GM19463 (cell line): ENCODE measurements at regions not wholly inside any gene's neighbourhood (a gene's known extent, or its start where the extent isn't known, plus 50 kb on each side); places are given as distances from the start of the nearest gene placed in this dataset.

Experiments
- ATAC-seq: cut with Tn5 transposase; IDR thresholded peaks from one replicate; pipeline ENCODE4 v1.9.1; 2021; ENCODE audit warnings: mild to moderate bottlenecking, moderate library complexity; ENCODE audit not compliant: unreplicated experiment

DNA sequence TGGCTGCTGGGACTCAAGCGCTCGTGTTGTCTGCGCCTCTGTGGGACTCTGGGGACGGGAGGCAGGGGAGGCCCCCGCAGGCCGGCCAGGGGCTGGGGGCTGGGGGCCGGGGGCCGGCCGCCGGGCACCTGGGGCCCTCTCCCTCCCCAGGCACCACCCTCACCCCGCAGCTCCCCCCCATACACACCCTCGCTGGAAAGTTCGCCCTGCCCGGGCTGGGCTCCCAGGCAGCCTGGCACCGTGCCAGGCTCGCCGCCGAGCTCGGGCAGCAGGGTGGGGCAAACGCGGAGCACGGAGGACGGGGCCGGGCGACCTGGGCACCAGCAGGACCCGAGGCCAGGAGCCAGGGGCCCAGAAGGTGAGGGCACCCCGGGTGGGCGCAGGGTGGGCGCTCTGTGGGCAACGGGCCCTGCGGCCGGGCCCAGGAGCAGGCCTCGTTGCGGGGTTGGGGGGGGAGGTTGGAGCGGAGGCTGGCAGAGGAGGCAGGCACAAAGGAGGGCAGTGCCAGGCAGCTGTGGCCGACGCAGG is 76.7 kb upstream of the WNT7B start:
- no peak for ATAC-seq

DNA sequence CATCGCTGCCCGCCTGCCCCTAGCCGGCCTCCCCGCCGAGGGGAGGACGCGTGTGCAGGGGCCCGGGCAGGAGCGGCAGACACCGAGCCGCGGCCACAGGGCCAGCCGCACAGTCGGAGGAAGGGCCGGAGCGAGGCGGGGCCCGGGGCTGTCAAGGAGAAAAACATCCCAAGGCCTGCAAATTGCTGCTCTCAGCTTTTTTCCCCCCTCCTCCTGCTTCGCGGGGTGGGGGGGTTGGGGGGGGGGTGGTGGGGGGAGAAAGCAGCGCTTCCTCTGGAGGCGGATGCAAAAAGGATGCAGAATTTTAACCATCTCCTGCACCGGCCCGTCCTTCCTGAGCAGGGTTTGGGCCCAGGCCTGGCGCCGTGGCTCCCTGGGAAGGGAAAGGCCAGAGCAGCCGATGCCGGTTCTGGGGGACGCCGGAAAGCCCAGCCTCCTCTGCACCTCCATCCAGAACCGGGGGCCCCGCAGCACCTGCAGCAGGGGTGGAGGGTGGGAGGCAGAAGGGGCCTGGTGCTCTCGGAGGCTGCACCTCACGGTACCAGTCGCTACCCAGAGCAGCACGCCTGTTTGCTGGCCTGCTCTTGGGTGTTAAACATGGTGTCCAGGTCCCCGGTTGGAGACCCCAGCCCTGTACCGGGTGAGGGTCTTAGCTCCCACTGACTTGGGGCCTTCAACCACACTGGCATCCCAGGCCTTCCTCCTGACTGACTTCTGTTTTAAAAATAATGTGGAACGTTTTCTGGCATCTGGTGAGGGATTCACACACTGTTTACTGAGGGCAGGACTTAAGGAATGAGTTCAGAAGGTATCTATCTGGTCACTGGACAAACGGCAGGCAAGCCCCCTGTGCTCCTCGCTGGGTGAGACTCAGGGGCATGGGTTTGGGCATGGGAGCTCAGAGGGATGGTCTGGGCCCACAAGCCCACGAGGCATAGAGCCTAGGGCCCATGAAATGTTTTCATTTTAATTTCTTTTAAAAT is 77.4 kb upstream of the WNT7B start:
- ATAC-seq: no peak

DNA sequence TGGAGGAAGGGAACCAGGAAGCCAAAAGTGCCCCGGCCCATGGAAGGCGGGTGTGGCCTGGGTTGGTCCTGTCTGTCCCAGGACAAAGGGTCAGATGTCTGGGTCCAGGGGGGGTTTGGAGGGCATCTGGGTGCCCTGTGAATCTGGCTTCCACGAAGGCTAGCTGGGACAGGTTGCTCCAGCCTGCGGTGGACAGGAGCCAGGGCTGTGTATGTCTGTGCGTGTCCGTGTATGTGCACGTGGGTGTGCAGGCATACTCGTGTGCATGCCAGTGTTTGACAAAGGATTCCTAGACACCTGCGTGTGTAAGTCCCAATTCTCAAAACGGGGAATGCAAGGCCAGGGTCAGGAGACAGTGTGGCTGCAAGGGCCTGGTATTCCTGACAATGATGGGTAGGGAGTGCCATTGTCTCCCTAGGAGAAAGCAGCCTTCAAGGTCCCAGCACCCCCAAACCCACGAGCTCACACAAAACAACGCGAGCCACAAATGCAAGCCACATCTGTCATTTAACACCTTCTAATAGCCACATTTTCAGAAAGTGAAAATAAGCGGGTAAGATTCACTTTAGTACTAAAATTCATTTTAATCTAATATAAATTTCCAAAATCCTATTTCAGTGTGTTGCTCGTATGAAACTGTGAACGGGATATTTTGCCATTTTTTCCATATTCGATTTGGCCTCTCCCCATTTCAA is 78.4 kb upstream of the WNT7B start:
- no peak for ATAC-seq

DNA sequence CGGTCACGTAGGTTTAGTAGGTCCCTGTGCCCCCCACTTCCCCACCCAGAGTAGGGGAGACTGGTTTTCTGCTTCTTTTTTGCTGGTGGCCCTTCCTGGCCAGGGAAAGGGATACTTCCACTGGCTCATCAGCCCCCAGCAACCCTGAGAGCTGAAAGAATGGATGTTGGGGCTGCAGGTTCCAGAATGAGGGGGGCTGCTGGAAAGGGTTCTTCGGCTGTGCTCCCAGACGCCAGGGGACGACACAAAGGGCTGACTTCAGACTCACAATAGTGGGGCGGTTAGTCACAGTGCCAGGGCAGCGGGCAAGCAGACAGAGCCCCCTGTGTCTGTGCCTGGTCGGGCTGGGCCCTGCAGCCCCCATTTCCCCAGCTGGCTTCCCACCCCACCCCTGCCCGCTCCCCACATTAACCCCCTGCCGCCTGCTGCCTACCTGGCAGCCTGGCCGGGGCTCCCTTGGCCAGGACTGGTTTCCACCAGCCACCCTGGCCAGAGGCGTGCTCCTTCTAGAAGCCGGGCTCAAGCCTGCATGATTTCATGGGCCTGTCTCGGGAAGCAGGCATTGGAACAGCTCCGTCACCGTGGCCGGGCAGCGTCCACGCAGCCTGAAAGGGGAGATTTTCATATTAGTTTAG is 79.1 kb upstream of the WNT7B start:
- ATAC-seq: no peak

DNA sequence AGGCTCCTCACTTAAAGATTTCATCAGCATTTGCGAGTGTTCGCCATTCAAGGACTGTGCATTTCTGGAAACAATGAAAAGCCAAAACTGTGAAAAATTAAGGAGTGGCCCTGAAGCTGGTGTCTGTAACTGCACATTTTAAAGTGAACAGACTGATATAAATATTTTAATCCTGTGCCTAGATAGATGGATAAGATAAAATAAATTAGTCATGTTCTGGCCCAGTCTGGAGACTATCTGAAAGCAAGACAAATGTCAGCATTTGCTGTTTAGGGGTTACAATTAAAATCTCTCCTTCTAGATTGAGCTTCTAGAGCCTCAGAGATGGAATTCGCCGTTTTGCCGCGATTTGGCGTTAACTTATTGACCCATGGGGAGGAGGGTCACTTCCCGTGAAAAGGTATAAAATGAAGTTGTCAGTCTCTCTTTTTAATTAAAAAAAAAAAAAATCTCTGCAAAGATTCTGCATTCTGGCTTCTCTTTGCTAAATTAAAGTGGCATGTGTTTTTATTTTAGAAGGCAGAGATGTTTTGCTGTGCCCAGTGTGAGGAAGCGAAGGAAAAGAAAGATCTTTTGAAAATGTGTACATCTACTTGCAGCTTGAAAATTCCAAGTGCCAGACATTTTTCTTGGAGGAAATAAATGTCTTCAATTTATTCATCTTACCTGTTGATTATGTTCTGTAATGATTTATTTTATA is 79.7 kb upstream of the WNT7B start:
- no peak for ATAC-seq

DNA sequence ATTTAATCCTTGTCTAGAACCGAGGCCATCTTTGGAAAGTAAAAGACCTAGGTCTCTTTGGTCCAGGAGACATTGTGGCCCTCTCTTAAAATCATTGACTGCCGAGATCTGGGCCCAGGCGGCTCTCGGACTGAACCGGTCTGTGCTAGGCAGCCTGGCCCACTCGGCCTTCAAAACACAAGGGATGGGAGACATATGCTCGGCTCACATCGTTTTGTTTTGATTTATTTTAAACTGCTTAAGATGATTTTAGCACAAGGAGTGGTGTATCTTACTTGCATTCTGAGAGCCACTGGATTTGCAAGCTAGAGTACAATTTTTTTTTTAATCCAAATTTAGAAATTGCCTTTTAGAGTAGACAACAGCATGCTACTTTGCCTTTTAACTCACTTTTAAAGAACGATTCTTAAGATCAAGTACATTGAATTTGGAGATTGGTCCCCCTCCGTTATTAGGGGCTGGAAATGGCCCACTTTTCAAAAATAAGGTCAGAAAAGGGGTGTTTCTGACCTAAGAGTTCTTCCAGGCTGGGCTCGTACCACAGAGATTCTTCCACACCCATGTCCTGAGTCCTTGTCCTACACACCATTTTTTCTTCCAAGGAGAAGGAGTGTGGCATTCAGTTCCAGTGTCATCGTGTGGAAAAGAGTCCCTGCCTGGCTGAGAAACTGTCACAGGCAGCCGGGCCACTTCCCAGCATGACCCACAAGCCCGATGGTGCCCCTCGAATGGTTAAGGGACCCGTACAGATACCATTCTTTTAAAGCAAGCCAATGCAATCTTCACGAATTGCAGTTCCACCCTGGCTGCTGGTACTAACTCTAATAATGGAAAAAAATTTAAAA is 80.5 kb upstream of the WNT7B start:
- ATAC-seq: no peak

DNA sequence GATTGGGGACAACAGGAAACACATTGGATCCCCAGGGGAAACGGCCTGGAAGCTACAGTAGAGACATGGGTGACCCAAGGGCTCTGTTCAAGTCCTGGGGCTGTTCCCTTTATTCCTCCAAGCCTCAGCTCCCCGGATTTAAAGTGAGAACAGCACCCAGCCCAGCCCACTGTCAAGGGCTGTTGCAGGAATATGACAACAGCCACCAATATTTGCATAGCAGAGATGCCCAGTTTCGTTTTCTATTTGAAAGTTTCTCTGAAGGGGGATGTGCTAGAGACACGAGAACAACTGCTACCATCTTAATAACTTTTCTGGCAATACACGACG is 81.1 kb upstream of the WNT7B start:
- no peak for ATAC-seq

DNA sequence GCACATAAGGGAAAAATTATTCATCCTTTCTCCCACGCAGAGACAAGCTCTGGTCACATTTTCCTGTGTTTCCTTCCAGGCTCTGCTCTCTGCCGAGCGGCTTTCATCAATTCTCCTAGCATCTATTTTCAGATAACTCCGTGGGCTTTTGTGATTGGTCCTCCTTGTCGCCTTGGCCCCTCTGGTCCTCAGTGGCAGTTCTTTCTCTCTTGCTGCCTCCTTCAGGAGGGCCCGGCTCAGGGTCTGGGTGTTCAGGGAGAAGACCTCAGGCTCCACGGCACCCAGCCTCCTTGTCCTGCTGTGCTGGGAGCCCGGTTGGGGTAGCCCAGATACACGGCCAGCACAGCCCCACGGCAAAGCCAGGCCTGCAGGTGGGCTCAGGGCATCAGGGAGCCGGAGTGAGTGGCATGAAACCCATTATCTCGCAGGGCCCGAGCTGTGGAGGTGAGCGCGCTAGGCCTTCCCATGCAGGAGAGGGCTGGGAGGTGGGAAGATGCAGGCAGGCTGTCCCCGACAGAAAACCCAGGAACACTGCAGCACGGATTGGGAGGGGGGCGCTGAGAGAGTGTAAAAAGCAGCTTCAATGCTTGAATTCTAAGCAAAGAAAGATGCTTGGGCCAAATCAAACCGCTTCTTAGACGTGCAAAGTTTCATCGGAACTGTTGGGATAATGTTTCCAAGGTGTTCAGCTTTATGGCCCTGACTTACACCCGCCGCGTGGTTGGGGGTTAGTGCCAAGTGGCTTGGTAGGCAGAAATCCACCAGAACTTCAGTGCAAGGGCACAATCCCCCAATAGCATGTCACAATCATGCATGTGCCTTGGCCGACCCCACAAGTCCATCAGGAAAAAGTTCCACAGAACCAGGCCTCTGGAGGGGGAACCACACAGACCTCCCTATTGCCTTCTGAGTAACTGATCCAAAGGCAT is 81.9 kb upstream of the WNT7B start:
- no peak for ATAC-seq

DNA sequence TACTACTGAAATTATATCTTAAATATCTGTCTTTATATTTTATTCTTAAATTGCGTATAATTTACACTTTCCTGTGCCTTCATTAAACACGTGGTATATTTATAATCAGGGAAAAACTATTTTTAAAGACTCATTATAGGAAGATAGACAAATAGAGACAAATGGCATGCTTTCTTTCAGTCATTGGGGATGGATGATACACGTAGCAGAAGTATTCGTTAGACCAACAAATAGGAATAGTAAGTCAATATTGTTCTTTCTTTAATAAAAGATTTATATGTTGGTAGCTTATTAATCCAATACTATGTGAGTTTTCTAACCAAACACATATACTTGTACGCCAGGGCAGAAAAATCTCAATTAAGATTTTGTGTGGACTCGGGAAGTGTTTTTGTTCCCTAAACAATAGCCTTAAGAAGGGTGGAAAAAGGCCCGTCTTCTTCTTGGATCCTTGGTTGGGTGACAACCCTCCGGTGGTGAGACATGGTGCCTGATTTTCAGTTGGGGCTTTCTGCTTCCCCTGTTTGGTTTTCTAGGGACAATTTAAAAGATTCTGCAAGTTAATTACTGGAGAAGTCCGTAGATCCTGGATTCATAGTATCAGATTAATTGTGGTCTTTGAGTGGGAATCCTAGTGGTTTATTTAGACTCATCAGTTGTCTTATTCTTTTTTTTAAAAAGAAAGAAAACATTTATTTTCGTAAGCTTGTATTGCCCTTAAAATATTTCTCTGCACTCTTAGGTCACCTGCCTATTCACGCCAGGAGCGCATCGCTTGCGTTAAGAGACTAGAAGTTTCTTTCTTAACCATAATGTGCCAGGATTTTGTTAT is 83.5 kb upstream of the WNT7B start:
- ATAC-seq: no peak

DNA sequence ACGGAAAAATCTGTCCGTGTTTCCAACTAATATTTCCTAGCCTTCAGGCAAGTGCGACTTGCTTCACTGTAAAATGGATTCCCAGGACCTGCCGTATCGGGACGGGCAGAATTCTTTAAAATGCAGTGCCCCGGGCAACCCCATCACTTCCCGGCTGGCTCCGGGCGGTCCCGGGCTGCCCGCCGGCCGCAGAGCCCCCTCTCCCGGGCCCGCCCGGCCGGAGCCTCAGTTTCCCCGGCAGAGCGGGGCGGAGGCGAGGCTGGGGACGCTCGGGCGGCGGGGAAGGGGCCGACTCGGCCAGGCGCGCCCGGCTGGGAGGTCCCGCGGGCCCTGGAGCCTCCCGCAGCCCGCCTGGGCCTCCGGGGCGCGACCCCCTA is 84.2 kb upstream of the WNT7B start:
- ATAC-seq: no peak

DNA sequence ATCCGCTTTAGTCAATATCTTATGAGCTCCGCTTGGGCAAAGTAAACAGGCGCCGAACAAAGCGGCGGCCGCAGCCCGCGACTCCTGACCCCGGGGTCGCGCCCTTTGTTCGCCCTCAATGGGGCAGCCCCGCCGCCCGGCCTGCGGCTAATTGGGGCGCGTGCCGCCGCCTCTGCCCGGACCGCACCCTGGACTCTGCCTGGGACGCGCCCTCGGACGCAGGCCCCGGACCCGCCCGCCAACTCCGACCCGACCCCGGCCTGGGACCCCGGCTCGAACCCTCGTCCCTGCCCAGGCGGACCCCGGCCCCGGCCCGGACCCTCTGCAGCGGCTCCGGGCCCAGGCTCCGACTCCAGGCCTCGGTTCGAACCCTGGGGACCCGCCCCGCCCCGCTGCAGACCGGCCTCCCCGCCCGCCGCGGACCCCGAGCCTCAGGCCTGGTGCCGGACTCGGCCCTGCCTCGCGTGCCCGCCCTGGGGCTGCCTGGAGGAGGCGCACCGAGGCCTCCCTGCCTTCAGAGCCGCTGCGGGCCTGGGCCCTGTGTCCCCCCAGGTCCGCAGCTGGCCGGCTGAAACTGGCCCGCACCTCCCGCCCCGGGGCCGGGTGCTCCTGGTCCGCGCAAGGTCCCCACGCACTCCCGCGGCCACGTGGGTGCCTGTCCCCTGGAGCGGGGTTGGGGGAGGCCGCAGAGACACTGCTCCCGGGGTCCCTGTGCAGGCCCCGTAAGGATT is 84.7 kb upstream of the WNT7B start:
- no peak for ATAC-seq

DNA sequence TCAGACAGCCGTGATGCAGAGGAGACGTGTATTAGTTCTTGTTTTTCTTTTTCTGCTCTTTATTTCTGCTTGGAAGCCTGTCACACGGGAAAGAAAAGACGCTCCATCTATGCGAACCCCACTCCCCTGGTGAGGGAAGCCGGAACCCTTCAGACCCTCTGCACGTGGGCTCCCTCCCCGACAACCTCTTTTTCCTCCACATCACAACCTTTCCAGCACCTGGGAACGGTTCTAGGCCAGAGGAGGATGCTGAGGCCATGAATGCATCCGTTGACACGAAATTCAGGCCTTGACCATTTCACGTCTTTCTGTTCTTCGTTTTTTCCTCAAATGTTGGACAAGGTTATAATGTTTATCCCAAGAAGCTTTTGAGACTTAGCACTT is 85.3 kb upstream of the WNT7B start:
- ATAC-seq: no peak

DNA sequence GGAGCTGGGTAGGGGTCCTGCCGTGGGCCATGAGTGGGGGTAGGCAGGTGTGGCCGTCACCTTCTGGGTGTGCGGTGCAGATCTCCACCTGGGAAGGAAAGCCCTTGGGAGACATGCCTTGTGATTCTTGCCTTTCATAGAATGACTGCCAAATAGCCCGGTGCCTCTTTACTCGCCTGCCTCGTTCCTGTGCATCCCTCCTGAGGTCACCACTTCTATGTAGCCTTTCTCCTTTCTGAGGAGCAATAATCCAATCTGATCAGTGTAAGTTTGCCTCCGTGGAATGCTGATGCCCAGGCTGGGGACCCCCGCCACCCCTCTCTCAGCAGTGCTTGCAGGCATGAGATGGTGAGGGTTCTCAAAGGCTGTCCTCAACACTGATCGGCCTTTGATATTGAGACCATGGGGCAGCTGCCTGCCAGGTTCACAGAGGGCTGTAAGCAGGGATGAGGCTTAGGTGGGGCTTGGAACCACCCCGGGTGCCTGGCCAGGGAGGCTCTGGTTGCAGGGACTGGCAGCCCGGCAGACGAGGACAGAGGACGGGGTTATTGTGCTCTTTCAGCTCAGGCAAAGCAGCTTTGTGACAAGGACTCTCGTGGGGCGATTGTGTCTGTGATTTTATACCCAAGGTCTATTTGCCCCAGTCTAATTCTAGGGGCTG is 86.1 kb upstream of the WNT7B start:
- ATAC-seq: no peak

DNA sequence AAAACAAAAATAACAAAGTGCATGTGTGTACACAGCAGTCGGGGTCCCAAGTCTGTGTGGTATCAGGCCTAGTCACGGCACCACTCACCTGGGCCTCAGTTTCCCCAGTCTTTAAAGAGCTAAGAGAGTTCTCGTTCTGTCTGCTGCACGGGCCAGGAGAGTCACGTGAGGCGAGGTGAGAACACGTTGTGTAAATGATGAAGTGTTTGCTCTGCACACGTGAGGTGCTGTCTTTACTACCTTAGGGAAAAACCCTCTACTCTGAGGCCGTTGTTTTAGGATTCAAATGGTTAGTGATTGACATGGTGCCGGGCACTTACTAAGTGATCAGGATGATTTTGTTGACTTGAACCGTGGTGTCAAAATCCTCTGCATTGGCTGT is 86.5 kb upstream of the PPARA start:
- no peak for ATAC-seq

DNA sequence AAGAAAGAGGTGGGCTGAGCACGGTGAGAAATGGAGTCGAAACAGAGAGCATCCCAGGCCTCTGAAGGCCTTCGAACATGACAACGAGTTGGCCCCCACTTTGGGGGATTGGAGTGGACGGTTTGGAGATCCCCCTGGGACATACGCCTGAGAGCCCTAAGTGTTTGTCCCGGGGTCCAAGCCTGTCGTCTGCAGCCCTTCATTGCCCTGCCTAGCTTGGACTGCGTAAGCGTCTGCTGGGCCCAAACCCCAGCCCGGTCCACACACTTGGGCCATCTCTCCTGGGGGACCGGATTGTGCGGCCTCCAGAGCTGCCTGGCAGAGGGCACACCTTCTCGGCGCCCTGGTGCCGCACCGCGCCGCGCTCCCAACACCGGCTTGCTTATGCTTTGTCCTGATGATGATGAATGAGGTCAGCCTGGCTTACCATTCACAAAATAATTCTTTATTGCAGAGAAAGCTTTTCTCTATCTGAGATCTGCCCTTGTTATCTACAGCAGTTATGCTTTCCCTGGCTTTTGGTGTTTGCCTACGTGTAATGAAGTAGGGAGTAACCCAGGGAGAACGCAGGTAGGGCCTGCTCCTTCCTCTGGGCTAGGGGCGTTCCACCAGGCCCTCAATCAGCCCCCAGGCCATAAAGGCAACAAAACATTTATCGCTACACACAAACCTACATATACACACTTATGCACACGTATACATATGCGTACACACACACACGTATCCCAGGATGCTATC is 85.9 kb upstream of the PPARA start:
- ATAC-seq: no peak

DNA sequence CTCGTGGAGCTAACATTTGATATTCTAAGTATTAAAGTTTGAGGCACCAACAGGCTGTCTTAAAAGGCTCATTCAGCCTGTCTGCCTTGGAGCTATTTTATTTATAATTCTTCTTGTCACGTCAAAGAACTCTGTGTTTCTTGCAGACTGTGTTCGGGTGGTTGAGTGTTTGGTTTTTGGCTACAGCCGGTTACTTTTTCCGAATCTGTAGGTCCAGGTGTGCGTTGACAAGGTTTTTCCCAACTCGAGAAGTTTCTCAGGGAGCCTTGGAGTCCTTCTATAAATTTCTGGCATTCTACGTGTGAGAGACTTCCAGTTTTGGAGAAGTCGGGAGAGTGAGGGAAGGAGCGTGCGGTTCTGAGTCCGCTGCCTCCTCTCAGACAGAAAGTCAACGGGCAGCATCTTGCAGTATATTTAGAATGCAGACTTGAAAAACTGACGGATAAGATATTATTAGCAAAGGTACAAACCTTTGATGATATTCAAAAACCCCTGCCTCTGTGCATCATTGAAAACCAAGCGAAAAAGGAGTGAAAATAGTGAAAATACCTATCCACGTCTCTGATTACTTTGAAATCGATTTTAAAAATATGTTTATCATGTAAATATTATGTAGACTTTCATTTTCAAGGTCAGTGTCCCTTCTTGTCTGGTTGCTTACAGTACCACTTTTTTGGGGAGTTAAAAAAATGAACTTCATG is 85.2 kb upstream of the PPARA start:
- no peak for ATAC-seq
